HepG2 (cell line): ENCODE measurements at regions not wholly inside any gene's neighbourhood (a gene's known extent, or its start where the extent isn't known, plus 50 kb on each side); places are given as distances from the start of the nearest gene placed in this dataset.

Experiments used
- IRF2 ChIP-seq: IDR thresholded peaks from 2 replicates; pipeline ENCODE4 v1.6.1; 2018; ENCODE audit warnings: missing genetic modification reagents, missing compliant biosample characterization
- KLF16 ChIP-seq, 2 experiments: sonication (generic) in 1 of 2; formaldehyde crosslinking in 1 of 2; IDR thresholded peaks; 2 replicates each; pipeline versions ENCODE4 v1.6.1 to v1.8.0; 2016 to 2023; ENCODE audit warnings: missing genetic modification reagents in 2 of 2, missing compliant biosample characterization in 1 of 2
- ZBTB8A ChIP-seq: sonication (generic); formaldehyde crosslinking; IDR thresholded peaks from 2 replicates; pipeline ENCODE4 v1.4.0; 2020; ENCODE audit warnings: mild to moderate bottlenecking, low read depth, missing genetic modification reagents, borderline replicate concordance
- ZSCAN12 ChIP-seq: sonication (generic); formaldehyde crosslinking; IDR thresholded peaks from 2 replicates; pipeline ENCODE4 v1.9.0; 2021; ENCODE audit warnings: mild to moderate bottlenecking, missing genetic modification reagents
- ZSCAN20 ChIP-seq: sonication (generic); formaldehyde crosslinking; IDR thresholded peaks from 2 replicates; pipeline ENCODE4 v1.4.0; 2020; ENCODE audit warnings: missing genetic modification reagents, mild to moderate bottlenecking, borderline replicate concordance
- TF ChIP-seq, protein P1 (sequence below): sonication (generic); formaldehyde crosslinking; IDR thresholded peaks from 2 replicates; pipeline ENCODE4 v1.8.0; 2022; ENCODE audit warnings: mild to moderate bottlenecking, missing genetic modification reagents; ENCODE audit not compliant: insufficient replicate concordance
- TF ChIP-seq, protein P2 (sequence below): sonication (generic); formaldehyde crosslinking; IDR thresholded peaks from 2 replicates; pipeline ENCODE4 v1.8.1; 2023; ENCODE audit warnings: missing genetic modification reagents, inconsistent platforms, borderline replicate concordance

DNA sequence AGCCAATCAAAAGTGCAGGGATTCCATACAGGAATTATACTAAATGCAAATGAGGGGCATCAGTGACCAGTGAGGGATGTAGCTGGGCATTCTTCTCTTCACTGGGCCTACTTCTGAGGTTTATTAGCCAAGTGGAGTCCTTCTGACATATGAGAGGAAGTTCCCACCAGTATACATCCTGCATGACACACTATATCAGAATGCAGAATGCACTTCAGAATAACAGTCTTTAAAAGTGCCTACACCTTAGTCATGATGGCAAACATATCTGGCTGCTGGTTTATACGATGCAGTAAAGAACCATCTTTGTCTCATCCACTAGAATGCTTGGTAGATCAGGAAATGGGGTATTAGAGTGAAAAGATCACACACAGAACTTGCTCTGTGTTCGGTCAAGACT, 180.3 kb upstream of the PPARGC1A start:
- TF ChIP-seq, protein P1, sequence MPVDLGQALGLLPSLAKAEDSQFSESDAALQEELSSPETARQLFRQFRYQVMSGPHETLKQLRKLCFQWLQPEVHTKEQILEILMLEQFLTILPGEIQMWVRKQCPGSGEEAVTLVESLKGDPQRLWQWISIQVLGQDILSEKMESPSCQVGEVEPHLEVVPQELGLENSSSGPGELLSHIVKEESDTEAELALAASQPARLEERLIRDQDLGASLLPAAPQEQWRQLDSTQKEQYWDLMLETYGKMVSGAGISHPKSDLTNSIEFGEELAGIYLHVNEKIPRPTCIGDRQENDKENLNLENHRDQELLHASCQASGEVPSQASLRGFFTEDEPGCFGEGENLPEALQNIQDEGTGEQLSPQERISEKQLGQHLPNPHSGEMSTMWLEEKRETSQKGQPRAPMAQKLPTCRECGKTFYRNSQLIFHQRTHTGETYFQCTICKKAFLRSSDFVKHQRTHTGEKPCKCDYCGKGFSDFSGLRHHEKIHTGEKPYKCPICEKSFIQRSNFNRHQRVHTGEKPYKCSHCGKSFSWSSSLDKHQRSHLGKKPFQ: no peak
- TF ChIP-seq ZSCAN20 (CRISPR knock-in tag) (no peak), ZSCAN12 (CRISPR knock-in tag) (no peak), KLF16 (CRISPR knock-in tag; IDR thresholded peaks at IDR 0.05) (no peak), ZBTB8A (CRISPR knock-in tag) (no peak), IRF2 (CRISPR knock-in tag) (no peak)
- TF ChIP-seq, protein P2, sequence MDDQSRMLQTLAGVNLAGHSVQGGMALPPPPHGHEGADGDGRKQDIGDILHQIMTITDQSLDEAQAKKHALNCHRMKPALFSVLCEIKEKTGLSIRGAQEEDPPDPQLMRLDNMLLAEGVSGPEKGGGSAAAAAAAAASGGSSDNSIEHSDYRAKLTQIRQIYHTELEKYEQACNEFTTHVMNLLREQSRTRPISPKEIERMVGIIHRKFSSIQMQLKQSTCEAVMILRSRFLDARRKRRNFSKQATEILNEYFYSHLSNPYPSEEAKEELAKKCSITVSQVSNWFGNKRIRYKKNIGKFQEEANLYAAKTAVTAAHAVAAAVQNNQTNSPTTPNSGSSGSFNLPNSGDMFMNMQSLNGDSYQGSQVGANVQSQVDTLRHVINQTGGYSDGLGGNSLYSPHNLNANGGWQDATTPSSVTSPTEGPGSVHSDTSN (CRISPR knock-in tag): no peak
